K562 (cell line): ENCODE measurements at regions not wholly inside any gene's neighbourhood (a gene's known extent, or its start where the extent isn't known, plus 50 kb on each side); places are given as distances from the start of the nearest gene placed in this dataset.

Experiments used
- ATAC-seq: fragments of 200-7000 bp; cut with Tn5 transposase; 3 replicates; pipeline ENCODE4 v1.9.1; 2020; ENCODE audit warnings: moderate library complexity
- BruUV-seq: library from RNA; stranded (reverse); fragments of 400-500 nt; replicated peaks from 2 replicates; lab custom pipeline; 2021; lab: Mats Ljungman, UMichigan
- CTCF ChIA-PET: fragments of 300-600 bp; formaldehyde crosslinking; extraction: SDS; loops from one replicate; lab custom pipeline; 2021; ENCODE audit warnings: low intra/inter-chr PET ratio; lab: Yijun Ruan, JAX
- POLR2A ChIA-PET: fragments of 300-600, 350-650 bp; sonication (Branson Sonifier 250); formaldehyde crosslinking; extraction: SDS; loops from one replicate; lab custom pipeline; 2021; ENCODE audit warnings: antibody characterized with exemption, inconsistent platforms; lab: Yijun Ruan, JAX
- DNase-seq, 4 experiments: peaks; one replicate each; pipeline versions ENCODE4 v3.0.0 to v3.0.0-alpha.2; 2011 to 2018; ENCODE audit warnings: low spot score in 3 of 4, mixed read lengths in 3 of 4; ENCODE audit errors: extremely low read depth in 1 of 4
- FAIRE-seq: peaks from 2 replicates; lab custom pipeline; 2011; peaks lifted over from hg19 to GRCh38; lab: Jason Lieb, UNC
- H2AFZ ChIP-seq: 2 replicates; pipeline ENCODE4 v1.6.0; 2011; ENCODE audit warnings: low read depth, low read length, control low read depth, inconsistent platforms
- H3K27ac ChIP-seq: fragments of 200-600 bp; 3 replicates; pipeline ENCODE4 v1.8.0; 2011; ENCODE audit warnings: low read depth, mild to moderate bottlenecking, control low read depth, inconsistent platforms, low read length, moderate library complexity, mixed read lengths; ENCODE audit errors: extremely low read depth
- H3K27me3 ChIP-seq, 2 experiments: fragments of 300-600 bp in 1 of 2; 2 replicates in 1 of 2; 3 replicates in 1 of 2; pipeline versions ENCODE4 v1.6.0 to v1.8.0; 2011; ENCODE audit warnings: inconsistent platforms in 2 of 2, low read length in 2 of 2, mild to moderate bottlenecking in 1 of 2, mixed read lengths in 1 of 2, moderate library complexity in 1 of 2; ENCODE audit not compliant: control insufficient read depth in 2 of 2, insufficient read depth in 2 of 2
- H3K36me3 ChIP-seq: fragments of 300-600 bp; 3 replicates; pipeline ENCODE4 v1.8.0; 2011; ENCODE audit warnings: mild to moderate bottlenecking, low read length, inconsistent platforms; ENCODE audit not compliant: control insufficient read depth, insufficient read depth
- H3K4me1 ChIP-seq, 2 experiments: fragments of 200-600 bp in 1 of 2; replicated peaks in 1 of 2; 2 replicates in 1 of 2; 3 replicates in 1 of 2; pipeline versions ENCODE4 v1.5.1 to v1.8.0; 2011; ENCODE audit warnings: inconsistent platforms in 2 of 2, low read length in 2 of 2, mild to moderate bottlenecking in 1 of 2, mixed read lengths in 1 of 2, moderate library complexity in 1 of 2; ENCODE audit not compliant: control insufficient read depth in 2 of 2, insufficient read depth in 2 of 2
- H3K4me2 ChIP-seq: 2 replicates; pipeline ENCODE4 v1.6.1; 2011; ENCODE audit warnings: low read length, control low read depth, inconsistent platforms, mixed read lengths; ENCODE audit not compliant: insufficient read depth
- H3K4me3 ChIP-seq: fragments of 200-600 bp; sonication (generic), shearing (Covaris generic); 2 replicates; pipeline ENCODE4 v1.5.1; 2016; ENCODE audit warnings: control low read depth, inconsistent platforms
- H3K79me2 ChIP-seq: fragments of 200-600 bp; 3 replicates; pipeline ENCODE4 v1.8.0; 2011; ENCODE audit warnings: low read length, inconsistent platforms; ENCODE audit not compliant: control insufficient read depth, insufficient read depth
- H3K9ac ChIP-seq, 2 experiments: 2 replicates each; pipeline versions ENCODE4 v1.6.0 to v1.6.1; 2011; ENCODE audit warnings: low read depth in 2 of 2, low read length in 2 of 2, control low read depth in 1 of 2, inconsistent platforms in 1 of 2, mild to moderate bottlenecking in 1 of 2, mixed read lengths in 1 of 2; ENCODE audit not compliant: insufficient read depth in 1 of 2
- H3K9me1 ChIP-seq: one replicate; pipeline ENCODE4 v1.6.0; 2011; ENCODE audit warnings: inconsistent platforms, mild to moderate bottlenecking, low read length, moderate library complexity; ENCODE audit not compliant: control insufficient read depth, insufficient read depth
- H3K9me3 ChIP-seq: replicated peaks from 2 replicates; pipeline ENCODE4 v1.5.1; 2011; ENCODE audit warnings: low read depth, low read length, inconsistent platforms; ENCODE audit not compliant: control insufficient read depth, insufficient read depth
- H4K20me1 ChIP-seq: replicated peaks from 2 replicates; pipeline ENCODE4 v1.6.1; 2011; ENCODE audit warnings: low read length, inconsistent platforms, mixed read lengths; ENCODE audit not compliant: control insufficient read depth, insufficient read depth
- CEBPG ChIP-seq, 3 experiments: fragments of 200-800 bp in 1 of 3; sonication (Bioruptor generic) in 1 of 3; sonication (generic) in 1 of 3; formaldehyde crosslinking in 1 of 3; IDR thresholded peaks in 2 of 3; conservative IDR thresholded peaks in 1 of 3; 2 replicates each; pipeline versions ENCODE4 v1.6.1 to v1.8.0; 2016 to 2022; ENCODE audit warnings: missing compliant biosample characterization in 2 of 3, missing genetic modification characterization in 2 of 3, mild to moderate bottlenecking in 1 of 3, missing genetic modification reagents in 1 of 3
- CXXC5 ChIP-seq: fragments of 250-450 bp; sonication (Bioruptor Pico); IDR thresholded peaks from 2 replicates; pipeline ENCODE4 v1.8.0; 2022; ENCODE audit warnings: inconsistent platforms, mild to moderate bottlenecking, moderate library complexity
- DMBX1 ChIP-seq: fragments of 250-450 bp; sonication (Bioruptor Pico); IDR thresholded peaks from 2 replicates; pipeline ENCODE4 v1.8.0; 2022; ENCODE audit warnings: inconsistent platforms, mild to moderate bottlenecking, moderate library complexity, borderline replicate concordance
- RB1 ChIP-seq: fragments of 450-650 bp; IDR thresholded peaks from 2 replicates; pipeline ENCODE4 v1.6.1; 2017; ENCODE audit warnings: low read depth, mild to moderate bottlenecking
- RBM14 ChIP-seq: fragments of 200-400 bp; formaldehyde crosslinking; IDR thresholded peaks from 2 replicates; pipeline ENCODE4 v1.6.1; 2018; ENCODE audit warnings: low read depth, mild to moderate bottlenecking, low read length, moderate library complexity, borderline replicate concordance; ENCODE audit not compliant: insufficient read depth
- STAG1 ChIP-seq: sonication (generic); formaldehyde crosslinking; IDR thresholded peaks from 2 replicates; pipeline ENCODE4 v1.5.0; 2020; ENCODE audit warnings: missing genetic modification reagents, borderline replicate concordance
- ZBTB7A ChIP-seq: IDR thresholded peaks from 2 replicates; pipeline ENCODE4 v1.6.1; 2011; ENCODE audit warnings: low read depth, mild to moderate bottlenecking, low read length, moderate library complexity, borderline replicate concordance; ENCODE audit not compliant: control insufficient read depth
- ZNF146 ChIP-seq: IDR thresholded peaks from one replicate; pipeline ENCODE4 v1.6.1; 2018; ENCODE audit warnings: missing compliant biosample characterization; ENCODE audit not compliant: unreplicated experiment
- WGBS: fragments of 100-300 bp; shearing (Covaris generic); methylation state at CpG from one replicate; pipeline ENCODE4 v1.1.6; 2016; ENCODE audit warnings: low coverage, mixed read lengths; ENCODE audit not compliant: insufficient coverage; ENCODE audit errors: missing lambda C conversion rate; 5-methylcytosine and 5-hydroxymethylcytosine counted together
- in situ Hi-C: fragments of 300-500 bp; cut with MboI; formaldehyde crosslinking; loops from 4 replicates; pipeline ENCODE4 v1.15.0; 2018; ENCODE audit warnings: inconsistent platforms, mixed read lengths
- intact Hi-C: fragments of 100-400 bp; cut with micrococcal nuclease; formaldehyde crosslinking; loops from 2 replicates; pipeline ENCODE4 v1.14.2; 2022
- TF ChIP-seq, protein P1 (sequence below): fragments of 450-650 bp; IDR thresholded peaks from 2 replicates; pipeline ENCODE4 v1.7.1; 2018; ENCODE audit warnings: mild to moderate bottlenecking, low read depth; ENCODE audit not compliant: partially characterized antibody
- TF ChIP-seq, protein P2 (sequence below), 2 experiments: IDR thresholded peaks in 1 of 2; conservative IDR thresholded peaks in 1 of 2; 2 replicates each; pipeline ENCODE4 v1.6.1; 2016; ENCODE audit warnings: low read depth in 2 of 2, mild to moderate bottlenecking in 1 of 2, missing compliant biosample characterization in 1 of 2, missing genetic modification characterization in 1 of 2, moderate library complexity in 1 of 2
- TF ChIP-seq, protein P3 (sequence below): fragments of 250-450 bp; sonication (Bioruptor Pico); IDR thresholded peaks from 2 replicates; pipeline ENCODE4 v1.5.0; 2021; ENCODE audit warnings: mild to moderate bottlenecking, borderline replicate concordance
- TF ChIP-seq, protein P4 (sequence below): sonication (generic); formaldehyde crosslinking; IDR thresholded peaks from 2 replicates; pipeline ENCODE4 v1.8.0; 2023; ENCODE audit warnings: mild to moderate bottlenecking, missing genetic modification reagents

DNA sequence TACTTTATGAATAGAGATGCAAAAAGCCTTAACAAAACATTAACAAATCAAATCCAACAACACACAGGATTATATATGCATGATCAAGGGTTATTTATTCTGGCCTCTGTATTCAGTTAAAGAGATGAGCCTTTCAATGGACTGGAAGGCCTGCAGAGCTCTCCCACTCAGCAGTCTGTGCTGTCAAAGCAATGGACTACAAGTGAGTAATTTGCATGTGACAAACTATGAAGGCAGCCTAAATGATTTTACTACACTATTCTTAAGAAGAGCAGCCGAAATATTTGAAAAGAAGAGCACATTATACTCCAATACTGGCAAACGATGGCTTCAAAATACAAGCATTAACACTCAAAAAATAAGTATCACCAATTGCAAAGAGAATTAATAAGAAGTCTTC, 250.4 kb upstream of the HSFY2 start:
- ChIA-PET CTCF (no interaction called here), POLR2A (no interaction called here)
- Histone ChIP-seq H3K4me1 (no peaks in the 10 kb centered on the region), H3K4me3 (no peak overlapping the region), H3K36me3 (no peaks in the 10 kb centered on the region), H4K20me1 (no peaks in the 10 kb centered on the region), H3K4me2 (no peak overlapping the region), H3K79me2 (no peaks in the 10 kb centered on the region), H3K9ac (no peak overlapping the region), H3K27ac (no peak overlapping the region), H3K9me3 (no peaks in the 10 kb centered on the region), H2AFZ (no peak overlapping the region), H3K9me1 (no peaks in the 10 kb centered on the region), H3K27me3 (no peaks in the 10 kb centered on the region)
- BruUV-seq: no TSS peak
- in situ Hi-C loops: no loop called here
- intact Hi-C loops: no loop called here
- DNase-seq: no peak
- no peak for ATAC-seq
- no peak for FAIRE-seq
- WGBS: no CpG with 5 or more reads among the region's 2 CpGs
- TF ChIP-seq RBM14 (no peak), ZBTB7A (no peak), CXXC5 (CRISPR knock-in tag) (no peak), RB1 (no peak), DMBX1 (CRISPR knock-in tag) (no peak), CEBPG (CRISPR knock-in tag; IDR thresholded peaks at IDR 0.05) (no peak), CEBPG (tag; conservative IDR thresholded peaks at IDR 0.05 in 1 of 2, IDR thresholded peaks at IDR 0.05 in 1 of 2) (no peak), ZNF146 (no peak), STAG1 (CRISPR knock-in tag) (no peak)
- TF ChIP-seq, protein P1, sequence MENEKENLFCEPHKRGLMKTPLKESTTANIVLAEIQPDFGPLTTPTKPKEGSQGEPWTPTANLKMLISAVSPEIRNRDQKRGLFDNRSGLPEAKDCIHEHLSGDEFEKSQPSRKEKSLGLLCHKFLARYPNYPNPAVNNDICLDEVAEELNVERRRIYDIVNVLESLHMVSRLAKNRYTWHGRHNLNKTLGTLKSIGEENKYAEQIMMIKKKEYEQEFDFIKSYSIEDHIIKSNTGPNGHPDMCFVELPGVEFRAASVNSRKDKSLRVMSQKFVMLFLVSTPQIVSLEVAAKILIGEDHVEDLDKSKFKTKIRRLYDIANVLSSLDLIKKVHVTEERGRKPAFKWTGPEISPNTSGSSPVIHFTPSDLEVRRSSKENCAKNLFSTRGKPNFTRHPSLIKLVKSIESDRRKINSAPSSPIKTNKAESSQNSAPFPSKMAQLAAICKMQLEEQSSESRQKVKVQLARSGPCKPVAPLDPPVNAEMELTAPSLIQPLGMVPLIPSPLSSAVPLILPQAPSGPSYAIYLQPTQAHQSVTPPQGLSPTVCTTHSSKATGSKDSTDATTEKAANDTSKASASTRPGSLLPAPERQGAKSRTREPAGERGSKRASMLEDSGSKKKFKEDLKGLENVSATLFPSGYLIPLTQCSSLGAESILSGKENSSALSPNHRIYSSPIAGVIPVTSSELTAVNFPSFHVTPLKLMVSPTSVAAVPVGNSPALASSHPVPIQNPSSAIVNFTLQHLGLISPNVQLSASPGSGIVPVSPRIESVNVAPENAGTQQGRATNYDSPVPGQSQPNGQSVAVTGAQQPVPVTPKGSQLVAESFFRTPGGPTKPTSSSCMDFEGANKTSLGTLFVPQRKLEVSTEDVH: no peak
- TF ChIP-seq, protein P2, sequence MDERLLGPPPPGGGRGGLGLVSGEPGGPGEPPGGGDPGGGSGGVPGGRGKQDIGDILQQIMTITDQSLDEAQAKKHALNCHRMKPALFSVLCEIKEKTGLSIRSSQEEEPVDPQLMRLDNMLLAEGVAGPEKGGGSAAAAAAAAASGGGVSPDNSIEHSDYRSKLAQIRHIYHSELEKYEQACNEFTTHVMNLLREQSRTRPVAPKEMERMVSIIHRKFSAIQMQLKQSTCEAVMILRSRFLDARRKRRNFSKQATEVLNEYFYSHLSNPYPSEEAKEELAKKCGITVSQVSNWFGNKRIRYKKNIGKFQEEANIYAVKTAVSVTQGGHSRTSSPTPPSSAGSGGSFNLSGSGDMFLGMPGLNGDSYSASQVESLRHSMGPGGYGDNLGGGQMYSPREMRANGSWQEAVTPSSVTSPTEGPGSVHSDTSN (CRISPR knock-in tag; IDR thresholded peaks at IDR 0.05; ENCODE audit: low read depth): no peak
- TF ChIP-seq, protein P2 (tag; conservative IDR thresholded peaks at IDR 0.05; ENCODE audit: low read depth): no peak
- TF ChIP-seq, protein P3, sequence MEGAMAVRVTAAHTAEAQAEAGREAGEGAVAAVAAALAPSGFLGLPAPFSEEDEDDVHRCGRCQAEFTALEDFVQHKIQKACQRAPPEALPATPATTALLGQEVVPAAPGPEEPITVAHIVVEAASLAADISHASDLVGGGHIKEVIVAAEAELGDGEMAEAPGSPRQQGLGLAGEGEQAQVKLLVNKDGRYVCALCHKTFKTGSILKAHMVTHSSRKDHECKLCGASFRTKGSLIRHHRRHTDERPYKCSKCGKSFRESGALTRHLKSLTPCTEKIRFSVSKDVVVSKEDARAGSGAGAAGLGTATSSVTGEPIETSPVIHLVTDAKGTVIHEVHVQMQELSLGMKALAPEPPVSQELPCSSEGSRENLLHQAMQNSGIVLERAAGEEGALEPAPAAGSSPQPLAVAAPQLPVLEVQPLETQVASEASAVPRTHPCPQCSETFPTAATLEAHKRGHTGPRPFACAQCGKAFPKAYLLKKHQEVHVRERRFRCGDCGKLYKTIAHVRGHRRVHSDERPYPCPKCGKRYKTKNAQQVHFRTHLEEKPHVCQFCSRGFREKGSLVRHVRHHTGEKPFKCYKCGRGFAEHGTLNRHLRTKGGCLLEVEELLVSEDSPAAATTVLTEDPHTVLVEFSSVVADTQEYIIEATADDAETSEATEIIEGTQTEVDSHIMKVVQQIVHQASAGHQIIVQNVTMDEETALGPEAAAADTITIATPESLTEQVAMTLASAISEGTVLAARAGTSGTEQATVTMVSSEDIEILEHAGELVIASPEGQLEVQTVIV (CRISPR knock-in tag): no peak
- TF ChIP-seq, protein P4, sequence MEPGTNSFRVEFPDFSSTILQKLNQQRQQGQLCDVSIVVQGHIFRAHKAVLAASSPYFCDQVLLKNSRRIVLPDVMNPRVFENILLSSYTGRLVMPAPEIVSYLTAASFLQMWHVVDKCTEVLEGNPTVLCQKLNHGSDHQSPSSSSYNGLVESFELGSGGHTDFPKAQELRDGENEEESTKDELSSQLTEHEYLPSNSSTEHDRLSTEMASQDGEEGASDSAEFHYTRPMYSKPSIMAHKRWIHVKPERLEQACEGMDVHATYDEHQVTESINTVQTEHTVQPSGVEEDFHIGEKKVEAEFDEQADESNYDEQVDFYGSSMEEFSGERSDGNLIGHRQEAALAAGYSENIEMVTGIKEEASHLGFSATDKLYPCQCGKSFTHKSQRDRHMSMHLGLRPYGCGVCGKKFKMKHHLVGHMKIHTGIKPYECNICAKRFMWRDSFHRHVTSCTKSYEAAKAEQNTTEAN (CRISPR knock-in tag): no peak
